NCI-H2196 (cell line): ENCODE measurements at regions not wholly inside any gene's neighbourhood (a gene's known extent, or its start where the extent isn't known, plus 50 kb on each side); places are given as distances from the start of the nearest gene placed in this dataset.
"Not testable (repeated sequence)": the region's sequence is repeated elsewhere in the genome, so short reads cannot be mapped to it uniquely, and the experiment has no call there.

Experiments
- DNase-seq: peaks from one replicate; lab custom pipeline; 2025; ENCODE audit not compliant: unreplicated experiment; lab: John Stamatoyannopoulos, UW

DNA sequence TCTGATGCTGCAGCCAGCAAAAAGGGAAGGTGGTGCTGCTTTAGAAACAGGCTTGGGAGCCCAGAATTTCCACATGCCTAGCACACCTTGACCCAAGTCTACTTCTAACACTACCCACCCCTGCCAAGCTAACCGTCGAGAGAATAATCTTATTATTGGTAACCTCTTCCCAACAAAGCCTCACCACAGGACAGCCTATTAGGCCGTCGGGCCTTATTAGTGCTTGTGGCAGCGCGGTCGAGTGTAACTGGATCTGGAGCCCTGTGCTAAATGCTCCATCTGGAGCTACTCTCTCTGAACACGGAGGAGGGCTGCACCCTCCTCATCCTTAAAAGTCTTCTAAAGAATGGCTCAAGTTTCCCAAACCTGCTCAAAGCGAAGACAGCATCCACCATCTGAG lies 165.5 kb upstream of the NFIA start:
- DNase-seq: no peak

- no peak for DNase-seq
Measured at GRCh38 chr1:60916199-60916598, 166.2 kb upstream of the NFIA start.

DNA sequence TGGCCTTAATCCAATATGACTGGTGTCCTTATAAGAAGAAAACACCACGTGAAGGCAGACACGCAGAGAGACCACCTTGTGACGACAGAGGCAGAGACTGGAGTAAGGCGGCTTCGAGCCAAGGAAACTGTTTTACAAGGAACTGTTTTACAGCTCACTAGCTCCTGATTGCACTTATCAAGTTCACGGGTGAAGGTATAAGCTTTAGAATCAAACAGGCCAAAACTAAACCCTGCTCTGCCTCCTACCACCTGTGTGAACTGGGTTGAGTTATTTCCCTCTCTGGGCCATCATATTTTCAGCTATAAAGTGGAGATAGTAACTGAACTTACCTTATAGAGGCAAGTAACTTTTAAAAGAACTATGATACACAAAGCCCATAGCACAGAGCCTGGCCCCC lies 166.9 kb upstream of the NFIA start:
- no peak for DNase-seq

DNA sequence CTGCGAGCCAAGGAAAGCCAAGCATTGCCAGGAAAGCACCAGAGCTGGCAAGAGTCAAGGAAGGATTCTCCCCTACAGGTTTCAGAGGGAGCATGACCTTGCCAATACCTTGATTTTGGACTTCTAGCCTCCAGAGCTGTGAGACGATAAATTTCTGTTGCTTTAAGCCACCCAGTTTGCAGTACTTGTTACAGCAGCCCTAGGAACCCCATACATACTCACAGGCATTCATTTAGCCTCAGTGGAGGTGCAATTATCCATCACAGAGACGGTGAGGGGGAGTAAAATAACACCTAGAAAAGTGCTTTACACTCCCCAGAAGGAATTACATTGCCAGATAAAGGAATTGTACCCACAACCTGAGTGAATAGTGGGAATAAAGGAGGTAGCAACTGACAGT lies 167.4 kb upstream of the NFIA start:
- no peak for DNase-seq

- not testable (repeated sequence) for DNase-seq
Measured at GRCh38 chr1:60913708-60914107, 168.7 kb upstream of the NFIA start.

GRCh38 chr1:60913039-60913438 lies 169.3 kb upstream of the NFIA start:
- DNase-seq: no peak

DNA sequence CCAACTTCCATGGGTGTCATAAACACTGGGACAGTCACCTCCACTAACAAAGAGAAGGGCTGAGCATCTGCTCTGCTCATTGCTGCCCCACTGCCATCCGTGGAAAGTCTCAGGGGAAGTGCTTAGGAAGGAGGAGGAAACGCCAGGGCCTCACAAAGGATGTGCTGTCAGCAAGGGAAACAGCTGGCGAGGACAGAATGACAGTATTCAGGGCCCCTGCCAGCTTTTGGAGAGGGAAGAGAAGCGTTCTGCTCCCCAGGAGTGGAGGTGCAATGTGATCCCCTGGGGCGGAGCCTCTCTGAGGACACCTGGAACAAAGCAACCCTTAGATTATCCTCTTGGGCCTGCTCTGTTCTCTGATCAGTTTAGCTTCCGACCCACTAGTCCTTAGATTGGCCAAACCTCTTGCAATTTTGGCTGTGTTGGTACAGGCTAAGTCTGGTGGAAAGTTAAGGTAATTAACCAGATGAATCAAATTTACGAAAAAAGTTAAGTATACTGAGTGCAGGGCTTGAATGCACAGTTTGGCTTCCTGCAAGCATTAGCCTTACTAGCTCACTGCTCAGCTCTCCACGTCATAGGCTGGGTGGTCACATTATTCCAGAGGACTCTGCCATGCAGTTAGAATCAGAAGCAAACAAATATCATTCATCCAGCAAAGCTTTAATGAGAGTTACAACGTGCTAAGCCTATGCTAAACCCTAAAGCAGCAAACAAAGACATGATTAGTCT lies 170.2 kb upstream of the NFIA start:
- DNase-seq: peak; percentile 14

DNA sequence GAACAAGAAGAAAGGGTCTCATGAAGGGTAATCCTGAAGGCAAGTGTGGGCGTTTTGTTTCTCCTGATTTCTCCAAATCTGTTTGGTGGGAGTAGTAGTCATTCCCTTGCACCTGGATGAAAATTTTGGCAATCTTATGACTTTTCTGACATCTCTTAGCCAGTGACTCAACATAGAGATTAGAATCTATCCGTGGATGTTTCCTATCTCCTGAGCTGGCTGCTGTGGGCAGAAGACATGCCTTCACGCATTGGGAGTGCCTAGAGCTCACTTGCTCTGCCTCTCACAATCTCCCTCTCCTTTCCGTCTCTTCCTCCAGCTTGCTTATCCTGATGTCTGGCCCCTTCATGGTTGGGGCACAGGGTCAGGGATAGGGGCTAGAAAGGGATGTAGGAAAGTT lies 174.2 kb upstream of the NFIA start:
- DNase-seq: no peak

DNA sequence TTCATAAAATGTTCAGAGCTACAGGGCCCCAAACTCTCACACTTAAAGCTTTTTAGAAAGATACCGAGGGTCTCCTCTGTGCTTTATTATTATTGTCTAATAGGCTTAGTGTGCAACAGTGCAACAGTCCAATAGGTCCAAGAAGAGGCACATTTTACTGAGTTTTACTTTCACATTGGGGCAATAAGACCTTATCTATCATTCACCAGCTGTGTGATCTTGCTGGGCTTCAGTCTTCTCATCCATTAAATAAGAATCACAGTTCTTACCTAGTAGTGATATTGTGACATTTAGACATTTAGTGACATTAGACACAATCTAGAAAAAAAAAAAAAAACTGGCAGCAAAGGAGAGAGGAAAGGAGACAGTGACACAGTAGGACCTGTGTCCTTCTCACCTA lies 175.8 kb upstream of the NFIA start:
- DNase-seq: no peak

DNA sequence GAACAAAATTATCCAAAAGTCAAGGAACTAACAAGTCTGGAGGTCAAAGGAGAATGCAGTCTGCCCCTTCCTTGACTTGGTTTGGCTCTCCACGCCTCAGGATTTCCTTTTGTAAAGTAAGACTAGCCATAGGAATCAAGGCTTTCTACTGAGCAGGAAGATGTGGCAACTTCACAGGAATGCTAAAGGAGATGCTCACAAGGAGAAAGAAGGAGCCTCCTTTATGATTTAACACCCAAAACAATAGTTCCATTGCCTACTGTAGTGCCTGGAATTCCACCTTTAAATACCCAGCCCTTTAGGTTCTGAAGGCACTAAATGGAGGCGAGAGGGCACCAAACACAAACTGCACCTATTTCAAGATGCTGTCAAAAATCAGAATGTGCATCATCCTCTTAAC lies 176.3 kb upstream of the NFIA start:
- no peak for DNase-seq

- no peak for DNase-seq
Measured at GRCh38 chr1:60904099-60904851, 178.1 kb upstream of the NFIA start.

- no peak for DNase-seq
Measured at GRCh38 chr1:60903591-60903990, 178.8 kb upstream of the NFIA start.

DNA sequence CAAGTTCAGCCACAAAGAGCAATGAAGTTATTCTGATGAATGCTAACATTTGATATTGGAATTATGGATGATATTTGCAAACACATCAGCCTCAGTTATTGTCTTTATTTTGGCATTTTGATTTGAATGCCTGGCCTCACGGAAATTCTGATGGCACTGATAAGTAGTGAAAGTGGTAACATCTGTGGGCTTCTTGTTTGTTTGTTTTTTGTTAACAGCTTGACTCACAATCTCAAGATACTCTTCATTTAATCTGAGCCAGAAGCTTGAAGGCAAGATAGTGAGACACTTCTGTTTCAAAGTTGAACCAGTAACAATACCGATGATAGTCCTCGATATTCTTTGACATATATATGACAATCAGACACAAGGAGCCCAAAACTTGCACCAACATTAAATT lies 182.9 kb upstream of the NFIA start:
- DNase-seq: no peak

GRCh38 chr1:60898987-60899386 lies 183.4 kb upstream of the NFIA start:
- DNase-seq: no peak

DNA sequence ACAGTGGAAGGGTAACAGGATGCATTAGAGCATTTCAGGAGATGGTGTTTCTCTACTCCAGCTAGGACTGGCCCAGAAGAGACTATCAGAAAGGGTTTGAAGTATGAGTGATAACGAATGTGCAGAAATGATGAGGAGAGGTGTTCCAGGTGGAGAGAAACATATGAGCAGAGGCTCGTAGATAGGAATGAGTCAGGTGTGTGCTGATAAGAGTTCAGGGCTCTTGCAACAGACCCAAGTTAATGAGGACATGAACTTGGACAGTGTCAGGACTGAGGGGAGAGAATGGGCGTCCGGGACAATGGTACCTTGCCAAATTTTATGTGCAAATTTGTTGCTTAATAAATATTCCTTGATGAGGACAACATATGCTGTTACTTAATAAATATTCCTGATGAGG lies 183.9 kb upstream of the NFIA start:
- no peak for DNase-seq

DNA sequence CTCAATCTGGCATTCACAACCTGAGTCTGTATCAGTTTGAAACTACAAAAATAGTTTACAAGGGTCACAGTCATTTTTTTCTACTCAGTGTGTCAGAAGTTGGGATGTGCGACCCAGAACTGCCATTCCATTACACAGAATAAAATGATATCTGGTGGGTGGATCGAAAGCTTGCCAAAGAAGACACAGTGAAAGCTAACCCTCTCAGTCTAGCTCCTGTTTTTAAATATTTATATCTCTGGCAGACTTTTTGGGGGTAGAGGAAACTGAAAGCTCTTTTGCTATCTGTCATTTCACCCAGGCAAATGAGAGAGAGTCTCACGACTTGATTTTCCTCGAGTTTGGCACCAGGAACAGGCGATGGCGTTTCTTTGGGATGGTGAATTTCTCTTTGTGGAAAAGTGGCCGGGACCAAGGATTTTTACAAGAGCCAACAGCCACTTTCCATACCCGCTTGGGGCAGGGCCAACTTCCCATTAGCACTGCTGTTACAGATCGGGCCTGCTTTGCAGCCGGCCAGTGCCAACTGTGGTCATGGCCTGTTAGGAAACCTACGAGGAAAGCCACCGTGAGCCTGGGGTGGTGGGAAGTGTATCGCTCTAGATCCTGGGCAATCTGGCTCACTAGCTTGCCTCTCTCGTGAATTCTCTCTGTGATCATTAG lies 185.5 kb upstream of the NFIA start:
- no peak for DNase-seq

GRCh38 chr1:60895701-60896100 lies 186.7 kb upstream of the NFIA start:
- DNase-seq: no peak

- DNase-seq: no peak
Measured at GRCh38 chr1:60895252-60895651, 187.1 kb upstream of the NFIA start.

GRCh38 chr1:60894741-60895140 lies 187.6 kb upstream of the NFIA start:
- no peak for DNase-seq

- no peak for DNase-seq
Measured at GRCh38 chr1:60894130-60894529, 188.2 kb upstream of the NFIA start.

DNA sequence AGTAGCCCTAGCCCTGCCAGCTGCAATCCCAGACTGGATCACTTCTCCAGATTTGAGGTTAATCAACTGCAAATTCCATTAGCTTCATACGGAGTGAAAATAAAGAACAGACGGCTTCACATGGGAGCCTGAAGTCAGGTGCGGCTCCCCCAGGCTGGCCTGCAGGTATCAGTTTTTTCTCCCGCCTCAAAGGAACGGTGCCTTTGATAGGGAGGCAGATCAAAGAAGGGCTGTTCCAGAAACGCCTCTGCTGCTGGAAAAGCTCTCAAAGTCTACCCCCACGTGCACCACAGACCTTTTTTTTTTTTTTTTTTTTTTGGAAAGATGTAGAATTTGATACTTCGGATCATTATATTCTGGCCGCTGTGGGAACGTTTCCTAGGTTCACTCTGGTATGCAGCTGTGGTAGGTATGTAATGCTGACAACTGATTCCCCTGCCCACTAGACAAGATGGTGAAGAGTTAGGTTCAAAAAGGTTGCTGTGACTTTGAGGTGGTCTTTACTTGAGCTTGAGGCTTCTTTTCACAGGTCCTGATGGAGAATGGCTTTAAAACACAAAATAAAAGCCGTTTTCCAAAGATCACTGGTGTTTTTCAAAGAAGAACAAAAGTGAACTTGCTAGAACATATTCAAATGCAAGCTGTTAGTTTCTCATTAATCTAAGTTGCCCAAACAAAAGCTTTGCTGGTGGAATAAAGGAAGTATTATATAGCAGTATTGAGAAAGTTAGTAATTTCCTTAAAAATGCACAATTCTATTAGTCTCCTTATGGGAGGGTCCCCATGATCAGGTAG lies 189.0 kb upstream of the NFIA start:
- DNase-seq: no peak
